Thoracic aorta (tissue), 2 donors: ENCODE measurements at regions not wholly inside any gene's neighbourhood (a gene's known extent, or its start where the extent isn't known, plus 50 kb on each side); places are given as distances from the start of the nearest gene placed in this dataset.
A peak's percentile ranks its signal among the peaks of the same experiment; 100 is the strongest.

ENCODE experiments used
- ATAC-seq: fragments of 150-250 bp; one replicate; pipeline ENCODE4 v1.8.0; 2017; ENCODE audit warnings: low read depth; ENCODE audit not compliant: insufficient number of reproducible peaks, low FRiP score
- DNase-seq: peaks from one replicate; pipeline ENCODE4 v3.0.0-alpha.2; 2020; ENCODE audit warnings: low spot score
- H3K27ac ChIP-seq, 2 donors: fragments of 200-600 bp; sonication (generic); 1 replicate in 1 of 2; 2 replicates in 1 of 2; pipeline ENCODE4 v1.5.1; 2016; ENCODE audit warnings: mild to moderate bottlenecking in 2 of 2, moderate library complexity in 2 of 2
- H3K27me3 ChIP-seq: fragments of 200-600 bp; sonication (generic); replicated peaks from 2 replicates; pipeline ENCODE4 v1.6.0; 2016; ENCODE audit warnings: mild to moderate bottlenecking; ENCODE audit not compliant: insufficient read depth
- H3K36me3 ChIP-seq: fragments of 200-600 bp; sonication (generic); one replicate; pipeline ENCODE4 v1.5.1; 2016
- H3K4me1 ChIP-seq, 2 donors: fragments of 200-600 bp; sonication (generic); 1 replicate in 1 of 2; 2 replicates in 1 of 2; pipeline versions ENCODE4 v1.5.1 to v1.6.0; 2016; ENCODE audit warnings: low read depth in 2 of 2, mild to moderate bottlenecking in 1 of 2; ENCODE audit not compliant: control insufficient read depth in 1 of 2
- H3K4me3 ChIP-seq: fragments of 200-600 bp; sonication (generic); 2 replicates; pipeline ENCODE4 v1.5.1; 2016; ENCODE audit warnings: mild to moderate bottlenecking
- H3K9me3 ChIP-seq: fragments of 200-600 bp; sonication (generic); 2 replicates; pipeline ENCODE4 v1.5.1; 2016
- CTCF ChIP-seq: fragments of 200-600 bp; sonication (generic); IDR thresholded peaks from one replicate; pipeline ENCODE4 v1.5.1; 2019; ENCODE audit warnings: antibody characterized with exemption

- ATAC-seq: no peak
- Histone ChIP-seq H3K27ac (no peak overlapping the region), H3K9me3 (no peaks in the 10 kb centered on the region), H3K4me3 (no peak overlapping the region), H3K36me3 (no peaks in the 10 kb centered on the region), H3K27me3 (no peaks in the 10 kb centered on the region), H3K4me1 (peaks cover 3 to 18% of the 10 kb centered on the region in 2 donors)
- no peak for DNase-seq
- no peak for TF ChIP-seq CTCF
Measured at GRCh38 chr11:13206086-13206640, 71.4 kb upstream of the BMAL1 start.

- H3K27ac ChIP-seq: no peak overlapping the region
- no peaks in the 10 kb centered on the region for H3K9me3 ChIP-seq
- peak overlapping the region; percentile 74 for H3K4me3 ChIP-seq
- peaks cover 3 to 18% of the 10 kb centered on the region in 2 donors for H3K4me1 ChIP-seq
- DNase-seq: no peak
- no peak for ATAC-seq
- no peaks in the 10 kb centered on the region for H3K27me3 ChIP-seq
- no peaks in the 10 kb centered on the region for H3K36me3 ChIP-seq
- TF ChIP-seq CTCF: no peak
Measured at GRCh38 chr11:13207270-13207664, 70.3 kb upstream of the BMAL1 start.

- H3K27me3 ChIP-seq: no peaks in the 10 kb centered on the region
- H3K9me3 ChIP-seq: no peaks in the 10 kb centered on the region
- no peaks in the 10 kb centered on the region for H3K36me3 ChIP-seq
- no peak for DNase-seq
- peak overlapping the region; percentile 74 for H3K4me3 ChIP-seq
- peaks cover 3 to 18% of the 10 kb centered on the region in 2 donors for H3K4me1 ChIP-seq
- peak; percentile 64 for ATAC-seq
- TF ChIP-seq CTCF: no peak
- peak overlapping the region in 1 of 2 donors; percentile 14 for H3K27ac ChIP-seq
Measured at GRCh38 chr11:13207665-13208594, 69.7 kb upstream of the BMAL1 start.

- no peak for DNase-seq
- H3K36me3 ChIP-seq: no peaks in the 10 kb centered on the region
- no peak for TF ChIP-seq CTCF
- no peaks in the 10 kb centered on the region for H3K27me3 ChIP-seq
- H3K4me1 ChIP-seq: peaks cover 3 to 18% of the 10 kb centered on the region in 2 donors
- H3K9me3 ChIP-seq: no peaks in the 10 kb centered on the region
- H3K4me3 ChIP-seq: no peak overlapping the region
- ATAC-seq: no peak
- H3K27ac ChIP-seq: no peak overlapping the region
Measured at GRCh38 chr11:13208921-13209320, 68.7 kb upstream of the BMAL1 start.

DNA sequence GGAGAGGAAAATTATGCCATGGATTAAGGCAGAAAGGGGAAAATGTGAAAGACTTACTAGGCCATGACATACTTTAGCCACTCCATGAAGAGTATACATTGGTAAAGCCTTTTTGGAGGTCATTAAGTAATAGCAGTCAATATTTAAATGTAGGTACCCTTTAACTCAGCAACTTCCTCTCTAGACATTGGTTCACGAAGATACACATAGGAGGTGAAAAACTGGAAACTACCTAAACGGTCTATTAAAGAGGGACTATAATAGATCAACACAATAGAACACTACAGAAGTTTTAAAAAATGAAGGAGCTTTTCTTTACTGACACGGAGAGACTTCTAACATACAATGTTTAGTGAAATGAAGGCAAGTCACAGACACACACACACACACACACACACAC, 68.2 kb upstream of the BMAL1 start:
- H3K4me3 ChIP-seq: no peak overlapping the region
- ATAC-seq: no peak
- no peaks in the 10 kb centered on the region for H3K27me3 ChIP-seq
- H3K27ac ChIP-seq: no peak overlapping the region
- H3K36me3 ChIP-seq: no peaks in the 10 kb centered on the region
- peaks cover 3 to 18% of the 10 kb centered on the region in 2 donors for H3K4me1 ChIP-seq
- no peak for TF ChIP-seq CTCF
- no peak for DNase-seq
- H3K9me3 ChIP-seq: no peaks in the 10 kb centered on the region
